H1 (cell line): ENCODE measurements at regions not wholly inside any gene's neighbourhood (a gene's known extent, or its start where the extent isn't known, plus 50 kb on each side); places are given as distances from the start of the nearest gene placed in this dataset.

Experiments used
- CEBPB ChIP-seq: IDR thresholded peaks from 2 replicates; pipeline ENCODE4 v1.6.1; 2012; ENCODE audit warnings: low read depth, low read length
- CTCF ChIP-seq, 3 experiments: IDR thresholded peaks; 1 replicate in 2 of 3; 2 replicates in 1 of 3; pipeline versions ENCODE4 v1.5.1 to v1.6.1; 2011; ENCODE audit warnings: low read length in 3 of 3, mild to moderate bottlenecking in 3 of 3, inconsistent platforms in 2 of 3, low read depth in 1 of 3, moderate library complexity in 1 of 3; ENCODE audit not compliant: insufficient read depth in 1 of 3; ENCODE audit errors: control extremely low read depth in 1 of 3
- EP300 ChIP-seq, 2 experiments: IDR thresholded peaks; 1 replicate in 1 of 2; 2 replicates in 1 of 2; pipeline ENCODE4 v1.6.1; 2011 to 2012; ENCODE audit warnings: low read depth in 2 of 2, low read length in 2 of 2, mild to moderate bottlenecking in 2 of 2, borderline replicate concordance in 1 of 2, inconsistent platforms in 1 of 2, moderate library complexity in 1 of 2
- GABPA ChIP-seq: IDR thresholded peaks from 2 replicates; pipeline ENCODE4 v1.6.1; 2011; ENCODE audit warnings: mild to moderate bottlenecking, low read length, moderate library complexity, borderline replicate concordance; ENCODE audit not compliant: insufficient read depth
- JUN ChIP-seq: IDR thresholded peaks from 2 replicates; pipeline ENCODE4 v1.6.1; 2011; ENCODE audit warnings: low read depth, mild to moderate bottlenecking, improper control_type of control experiment, low read length
- MAX ChIP-seq: IDR thresholded peaks from 2 replicates; pipeline ENCODE4 v1.6.1; 2012; ENCODE audit warnings: inconsistent platforms
- POLR2A ChIP-seq, 2 experiments: IDR thresholded peaks; 1 replicate in 1 of 2; 2 replicates in 1 of 2; pipeline ENCODE4 v1.6.1; 2011; ENCODE audit warnings: low read depth in 2 of 2, low read length in 2 of 2, mild to moderate bottlenecking in 2 of 2; ENCODE audit errors: control extremely low read depth in 1 of 2
- POLR2AphosphoS5 ChIP-seq: IDR thresholded peaks from 2 replicates; pipeline ENCODE4 v1.6.1; 2011; ENCODE audit warnings: low read depth, low read length
- TEAD4 ChIP-seq: IDR thresholded peaks from 2 replicates; pipeline ENCODE4 v1.6.1; 2012; ENCODE audit warnings: low read depth, low read length, inconsistent platforms, mixed read lengths
- USF2 ChIP-seq: IDR thresholded peaks from 2 replicates; pipeline ENCODE4 v1.6.1; 2011; ENCODE audit warnings: low read length, improper control_type of control experiment

- TF ChIP-seq USF2 (no peak), CTCF (IDR thresholded peaks at IDR 0.05; ENCODE audit: control extremely low read depth in 1 of 3, insufficient read depth in 1 of 3, low read depth in 1 of 3, low read length in 3 of 3) (no peak), POLR2A (IDR thresholded peaks at IDR 0.05; ENCODE audit: control extremely low read depth in 1 of 2, low read depth in 2 of 2, low read length in 2 of 2) (no peak), TEAD4 (no peak), EP300 (IDR thresholded peaks at IDR 0.05; ENCODE audit: borderline replicate concordance in 1 of 2, low read depth in 2 of 2, low read length in 2 of 2) (no peak), JUN (no peak), MAX (no peak), POLR2AphosphoS5 (no peak), GABPA (no peak), CEBPB (no peak)
These were observed 1147.9 kb downstream of the UQCRFS1 start for GRCh38 chr19:28065026-28065425.
